ENCODE measurements at regions not wholly inside any gene's neighbourhood (a gene's known extent, or its start where the extent isn't known, plus 50 kb on each side); places are given as distances from the start of the nearest gene placed in this dataset.

- TF ChIP-seq ZNF318 (CRISPR knock-in tag; IDR thresholded peaks at IDR 0.05) (no peak), ZNF547 (CRISPR knock-in tag; IDR thresholded peaks at IDR 0.05) (no peak), ZNF772 (CRISPR knock-in tag; IDR thresholded peaks at IDR 0.05) (no peak)
Measured at GRCh38 chr15:95853350-95853749, 477.1 kb upstream of the NR2F2 start (continued).

GRCh38 chr15:95857124-95857757 lies 473.3 kb upstream of the NR2F2 start:
- Histone ChIP-seq H3K36me3 (replicated peaks in 1 of 2; ENCODE audit: control insufficient read depth in 1 of 2, insufficient read depth in 2 of 2, low read length in 2 of 2) (no peaks in the 10 kb centered on the region), H3K9ac (ENCODE audit: insufficient read depth, low read depth, low read length) (no peak overlapping the region), H2AFZ (ENCODE audit: low read length) (no peak overlapping the region), H3K27me3 (ENCODE audit: control insufficient read depth in 1 of 2, insufficient read depth in 2 of 2, low read length in 2 of 2) (no peaks in the 10 kb centered on the region), H3K4me3 (replicated peaks in 1 of 3; ENCODE audit: insufficient read depth in 1 of 3, low read depth in 2 of 3, low read length in 3 of 3) (no peak overlapping the region), H3K4me1 (ENCODE audit: insufficient read depth, low read length) (no peaks in the 10 kb centered on the region), H3K27ac (ENCODE audit: extremely low read length, insufficient read depth, low read length) (no peak overlapping the region), H4K20me1 (ENCODE audit: insufficient read depth, low read length) (no peaks in the 10 kb centered on the region), H3K79me2 (ENCODE audit: insufficient read depth, low read length) (no peaks in the 10 kb centered on the region), H3K4me2 (ENCODE audit: low read depth, low read length) (no peak overlapping the region), H3K9me3 (ENCODE audit: low read length) (no peaks in the 10 kb centered on the region)
- FAIRE-seq (no peak), ATAC-seq (no peak), DNase-seq (ENCODE audit: low spot score) (no peak)
- CTCF ChIA-PET (ENCODE audit: low intra/inter-chr PET ratio, low total read pairs) = no interaction called here
- intact Hi-C loops (cut with micrococcal nuclease; ENCODE audit: unreplicated experiment) (no loop called here), in situ Hi-C loops (cut with HindIII; ENCODE audit: extremely low pct_ligation_motif_present, low pct_unique_long_range_greater_than_20kb) (no loop called here)
- POLR2A ChIA-PET = no interaction called here
- 14% methylated on average over 4 of the region's 4 CpGs for WGBS (ENCODE audit: low lambda C conversion rate)
- BruUV-seq (replicated peaks) = no TSS peak
- TF ChIP-seq ZNF318 (CRISPR knock-in tag; IDR thresholded peaks at IDR 0.05) (no peak), CREBL2 (CRISPR knock-in tag; IDR thresholded peaks at IDR 0.05; ENCODE audit: borderline replicate concordance) (no peak), ZNF780A (CRISPR knock-in tag; IDR thresholded peaks at IDR 0.05) (no peak)
